ENCODE measurements at regions not wholly inside any gene's neighbourhood (a gene's known extent, or its start where the extent isn't known, plus 50 kb on each side); places are given as distances from the start of the nearest gene placed in this dataset.

- intact Hi-C loops (cut with DNase I): no loop called here
These were observed 167.3 kb upstream of the MPHOSPH6 start for GRCh38 chr16:82337355-82337754.

GRCh38 chr16:82331974-82332750 is 162.1 kb upstream of the MPHOSPH6 start:
- H3K4me3 ChIP-seq: no peak overlapping the region
- no peaks in the 10 kb centered on the region for H3K9me3 ChIP-seq
- no peak overlapping the region for H3K27ac ChIP-seq
- no peaks in the 10 kb centered on the region for H3K4me1 ChIP-seq (ENCODE audit: insufficient read depth)
- no peaks in the 10 kb centered on the region for H3K36me3 ChIP-seq
- no peak for TF ChIP-seq CTCF (IDR thresholded peaks at IDR 0.05)
- TF ChIP-seq POLR2A (IDR thresholded peaks at IDR 0.05): no peak
- no peak for TF ChIP-seq EP300 (IDR thresholded peaks at IDR 0.05)
- H3K27me3 ChIP-seq: no peaks in the 10 kb centered on the region
- WGBS, 3 donors: 77 to 86% (median 83%) methylated on average over 6 of the region's 6 CpGs
- intact Hi-C loops (cut with DNase I): no loop called here
- DNase-seq: no peak

More at GRCh38 chr16:82337355-82337754, 167.3 kb upstream of the MPHOSPH6 start:
- no peaks in the 10 kb centered on the region for H3K4me1 ChIP-seq (ENCODE audit: insufficient read depth)
- no peak overlapping the region for H3K27ac ChIP-seq
- WGBS, 3 donors: 63 to 74% (median 69%) methylated on average over 3 of the region's 3 CpGs
- no peaks in the 10 kb centered on the region for H3K36me3 ChIP-seq
- H3K9me3 ChIP-seq: no peaks in the 10 kb centered on the region
- no peaks in the 10 kb centered on the region for H3K27me3 ChIP-seq
- TF ChIP-seq EP300 (IDR thresholded peaks at IDR 0.05) (no peak), CTCF (IDR thresholded peaks at IDR 0.05) (no peak), POLR2A (IDR thresholded peaks at IDR 0.05) (no peak)
- no peak for DNase-seq
- no peak overlapping the region for H3K4me3 ChIP-seq

GRCh38 chr16:82331397-82331796 is 161.4 kb upstream of the MPHOSPH6 start:
- Histone ChIP-seq H3K27me3 (no peaks in the 10 kb centered on the region), H3K36me3 (no peaks in the 10 kb centered on the region), H3K4me1 (ENCODE audit: insufficient read depth) (no peaks in the 10 kb centered on the region), H3K9me3 (no peaks in the 10 kb centered on the region), H3K27ac (no peak overlapping the region), H3K4me3 (no peak overlapping the region)
- no peak for DNase-seq
- intact Hi-C loops (cut with DNase I): no loop called here
- 90 to 95% (median 92%) methylated on average over 3 of the region's 3 CpGs for WGBS, 3 donors
- TF ChIP-seq CTCF (IDR thresholded peaks at IDR 0.05) (no peak), EP300 (IDR thresholded peaks at IDR 0.05) (no peak), POLR2A (IDR thresholded peaks at IDR 0.05) (no peak)

GRCh38 chr16:82329504-82330192 is 159.6 kb upstream of the MPHOSPH6 start:
- DNase-seq: no peak
- Histone ChIP-seq H3K27me3 (no peaks in the 10 kb centered on the region), H3K27ac (no peak overlapping the region), H3K36me3 (no peaks in the 10 kb centered on the region), H3K4me3 (no peak overlapping the region), H3K4me1 (ENCODE audit: insufficient read depth) (no peaks in the 10 kb centered on the region), H3K9me3 (no peaks in the 10 kb centered on the region)
- WGBS, 3 donors: 76 to 81% (median 80%) methylated on average over 11 of the region's 11 CpGs
- intact Hi-C loops (cut with DNase I): no loop called here
- no peak for TF ChIP-seq POLR2A (IDR thresholded peaks at IDR 0.05)
- no peak for TF ChIP-seq CTCF (IDR thresholded peaks at IDR 0.05)
- no peak for TF ChIP-seq EP300 (IDR thresholded peaks at IDR 0.05)
